Neural progenitor cell (in vitro differentiated cells): ENCODE measurements at regions not wholly inside any gene's neighbourhood (a gene's known extent, or its start where the extent isn't known, plus 50 kb on each side); places are given as distances from the start of the nearest gene placed in this dataset.

Source experiments
- DNase-seq: peaks from one replicate; pipeline ENCODE4 v3.0.0-alpha.2; 2016; ENCODE audit warnings: low spot score
- H2AFZ ChIP-seq: fragments of 200-600 bp; sonication (generic); replicated peaks from 2 replicates; pipeline ENCODE4 v1.6.1; 2016; ENCODE audit warnings: antibody characterized with exemption
- H3F3A ChIP-seq: fragments of 200-600 bp; sonication (generic); 2 replicates; pipeline ENCODE4 v1.6.1; 2016; ENCODE audit warnings: antibody characterized with exemption, low read depth
- H3K27ac ChIP-seq: fragments of 200-600 bp; sonication (generic); 2 replicates; pipeline ENCODE4 v1.5.1; 2016; ENCODE audit warnings: mild to moderate bottlenecking
- H3K27me3 ChIP-seq: fragments of 200-600 bp; sonication (generic); 2 replicates; pipeline ENCODE4 v1.6.1; 2016; ENCODE audit warnings: mild to moderate bottlenecking, moderate library complexity
- H3K36me3 ChIP-seq: fragments of 200-600 bp; sonication (generic); 2 replicates; pipeline ENCODE4 v1.5.1; 2016
- H3K4me1 ChIP-seq: fragments of 200-600 bp; sonication (generic); 2 replicates; pipeline ENCODE4 v1.6.1; 2016; ENCODE audit warnings: mixed run types
- H3K4me2 ChIP-seq: fragments of 200-600 bp; sonication (generic); 2 replicates; pipeline ENCODE4 v1.6.1; 2016
- H3K4me3 ChIP-seq: fragments of 200-600 bp; sonication (generic); 2 replicates; pipeline ENCODE4 v1.5.1; 2016
- H3K79me2 ChIP-seq: fragments of 200-600 bp; sonication (generic); 2 replicates; pipeline ENCODE4 v1.6.1; 2016; ENCODE audit warnings: low read depth
- H3K9ac ChIP-seq: fragments of 200-600 bp; sonication (generic); 2 replicates; pipeline ENCODE4 v1.6.1; 2016
- H3K9me3 ChIP-seq: fragments of 200-600 bp; sonication (generic); 2 replicates; pipeline ENCODE4 v1.5.1; 2016; ENCODE audit warnings: low read depth
- H4K20me1 ChIP-seq: fragments of 200-600 bp; sonication (generic); 2 replicates; pipeline ENCODE4 v1.6.1; 2016; ENCODE audit warnings: low read depth
- H3K27ac Mint-ChIP-seq: 3 replicates; pipeline ENCODE4 v1.8.0; 2021; ENCODE audit warnings: mixed read lengths
- H3K27me3 Mint-ChIP-seq: 2 replicates; pipeline ENCODE4 v1.8.0; 2022; ENCODE audit warnings: low read depth, mild to moderate bottlenecking, inconsistent platforms, moderate library complexity, mixed read lengths; ENCODE audit not compliant: insufficient read depth
- H3K36me3 Mint-ChIP-seq: 3 replicates; pipeline ENCODE4 v1.8.0; 2021; ENCODE audit warnings: mixed read lengths
- H3K4me1 Mint-ChIP-seq: 3 replicates; pipeline ENCODE4 v1.8.0; 2021; ENCODE audit warnings: mixed read lengths
- H3K4me3 Mint-ChIP-seq: 3 replicates; pipeline ENCODE4 v1.8.0; 2021; ENCODE audit warnings: mild to moderate bottlenecking, moderate library complexity, mixed read lengths
- H3K9me3 Mint-ChIP-seq: 3 replicates; pipeline ENCODE4 v1.8.0; 2020; ENCODE audit warnings: mixed read lengths
- EZH2 ChIP-seq: fragments of 200-600 bp; sonication (generic); IDR thresholded peaks from 2 replicates; pipeline ENCODE4 v1.6.1; 2017; ENCODE audit warnings: antibody characterized with exemption, mild to moderate bottlenecking, moderate library complexity
- EZH2phosphoT487 ChIP-seq: fragments of 200-600 bp; sonication (generic); IDR thresholded peaks from 2 replicates; pipeline ENCODE4 v1.6.1; 2017; ENCODE audit warnings: antibody characterized with exemption
- TF ChIP-seq, protein P1 (sequence below): fragments of 200-600 bp; sonication (generic); IDR thresholded peaks from 2 replicates; pipeline ENCODE4 v1.5.1; 2017; ENCODE audit warnings: antibody characterized with exemption, mild to moderate bottlenecking

DNA sequence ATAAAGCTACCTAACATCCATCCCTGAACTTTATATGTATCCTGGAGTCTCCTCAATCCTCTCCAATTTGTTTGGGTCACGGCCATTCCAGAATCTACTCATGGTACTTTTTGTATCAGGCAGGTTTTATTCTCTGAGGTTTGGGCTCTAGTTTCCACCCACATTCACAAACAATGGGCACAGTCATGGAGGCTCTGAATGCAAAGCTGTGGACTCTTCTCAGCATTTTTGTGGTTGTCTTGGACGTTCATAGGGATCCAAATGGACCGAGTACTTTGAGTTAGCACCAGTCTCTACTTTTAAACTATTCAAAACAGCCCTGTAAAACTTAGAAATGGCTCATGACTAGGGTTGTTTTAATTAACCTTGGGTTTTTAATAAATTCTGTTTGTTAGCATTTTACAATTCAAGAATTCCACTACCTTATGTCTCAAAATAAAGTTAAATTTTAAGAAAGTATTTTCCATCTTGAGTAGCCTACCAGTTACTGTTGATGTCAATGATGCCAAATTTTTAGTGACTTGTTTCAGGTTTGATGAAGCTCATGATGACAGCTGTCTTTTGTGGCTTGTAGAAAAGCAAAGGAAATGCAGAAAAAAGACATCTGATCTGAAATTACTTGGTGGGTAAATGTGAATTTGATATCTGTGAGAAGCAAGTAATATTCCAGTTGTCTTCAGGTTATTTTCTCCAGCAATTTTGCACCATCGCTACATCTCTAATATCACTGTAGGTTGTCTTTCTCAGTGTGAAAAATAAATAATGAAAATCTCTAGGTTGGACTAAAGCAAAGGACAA is 275.7 kb upstream of the THBS1 start:
- H3K27me3 ChIP-seq: no peaks in the 10 kb centered on the region
- peaks cover 13% of the 10 kb centered on the region for H3K4me1 Mint-ChIP-seq
- peaks cover 8% of the 10 kb centered on the region for H3K9me3 Mint-ChIP-seq
- peaks cover 4% of the 10 kb centered on the region for H3K27me3 Mint-ChIP-seq
- TF ChIP-seq EZH2: no peak
- TF ChIP-seq, protein P1, sequence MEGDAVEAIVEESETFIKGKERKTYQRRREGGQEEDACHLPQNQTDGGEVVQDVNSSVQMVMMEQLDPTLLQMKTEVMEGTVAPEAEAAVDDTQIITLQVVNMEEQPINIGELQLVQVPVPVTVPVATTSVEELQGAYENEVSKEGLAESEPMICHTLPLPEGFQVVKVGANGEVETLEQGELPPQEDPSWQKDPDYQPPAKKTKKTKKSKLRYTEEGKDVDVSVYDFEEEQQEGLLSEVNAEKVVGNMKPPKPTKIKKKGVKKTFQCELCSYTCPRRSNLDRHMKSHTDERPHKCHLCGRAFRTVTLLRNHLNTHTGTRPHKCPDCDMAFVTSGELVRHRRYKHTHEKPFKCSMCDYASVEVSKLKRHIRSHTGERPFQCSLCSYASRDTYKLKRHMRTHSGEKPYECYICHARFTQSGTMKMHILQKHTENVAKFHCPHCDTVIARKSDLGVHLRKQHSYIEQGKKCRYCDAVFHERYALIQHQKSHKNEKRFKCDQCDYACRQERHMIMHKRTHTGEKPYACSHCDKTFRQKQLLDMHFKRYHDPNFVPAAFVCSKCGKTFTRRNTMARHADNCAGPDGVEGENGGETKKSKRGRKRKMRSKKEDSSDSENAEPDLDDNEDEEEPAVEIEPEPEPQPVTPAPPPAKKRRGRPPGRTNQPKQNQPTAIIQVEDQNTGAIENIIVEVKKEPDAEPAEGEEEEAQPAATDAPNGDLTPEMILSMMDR: no peak
- TF ChIP-seq EZH2phosphoT487: no peak
- H2AFZ ChIP-seq: no peak overlapping the region
- H3K36me3 Mint-ChIP-seq: peaks cover 3% of the 10 kb centered on the region
- no peaks in the 10 kb centered on the region for H3K4me1 ChIP-seq
- H3K4me3 Mint-ChIP-seq: no peak overlapping the region
- H3K27ac Mint-ChIP-seq: no peak overlapping the region
- no peak overlapping the region for H3K27ac ChIP-seq
- no peak overlapping the region for H3K4me2 ChIP-seq
- no peak for DNase-seq
- peaks cover 6% of the 10 kb centered on the region for H3K9me3 ChIP-seq
- no peaks in the 10 kb centered on the region for H3F3A ChIP-seq
- peaks cover 9% of the 10 kb centered on the region for H3K36me3 ChIP-seq
- H3K79me2 ChIP-seq: no peaks in the 10 kb centered on the region
- H3K4me3 ChIP-seq: no peak overlapping the region
- no peak overlapping the region for H3K9ac ChIP-seq
- H4K20me1 ChIP-seq: no peaks in the 10 kb centered on the region

DNA sequence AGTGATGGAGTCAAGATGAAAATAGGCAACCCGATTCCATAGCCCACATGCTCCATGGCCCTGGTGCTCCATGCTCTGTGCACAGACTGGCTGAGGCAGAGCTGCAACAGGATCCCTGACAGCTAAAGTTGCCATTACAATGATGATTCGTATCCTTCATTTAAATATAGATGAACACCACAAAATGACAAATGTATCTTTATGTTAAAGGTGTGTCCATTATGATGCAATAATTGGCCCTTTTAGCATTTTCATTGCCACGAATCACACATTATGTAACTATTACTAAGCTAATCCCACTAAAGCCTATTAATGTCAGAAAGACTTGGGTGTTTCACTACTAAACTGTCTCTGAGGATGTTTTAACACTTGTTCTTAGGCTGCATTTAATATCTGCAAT is 270.2 kb upstream of the THBS1 start:
- Histone ChIP-seq H3K4me2 (no peak overlapping the region), H3K4me3 (no peak overlapping the region), H3K4me1 (no peaks in the 10 kb centered on the region), H3F3A (no peaks in the 10 kb centered on the region), H3K36me3 (peaks cover 9% of the 10 kb centered on the region), H4K20me1 (no peaks in the 10 kb centered on the region), H3K9me3 (peaks cover 6% of the 10 kb centered on the region), H3K27me3 (no peaks in the 10 kb centered on the region), H3K79me2 (no peaks in the 10 kb centered on the region), H3K9ac (no peak overlapping the region), H3K27ac (no peak overlapping the region), H2AFZ (no peak overlapping the region)
- Mint-ChIP-seq H3K4me1 (no peaks in the 10 kb centered on the region), H3K9me3 (peaks cover 8% of the 10 kb centered on the region), H3K27ac (no peak overlapping the region), H3K4me3 (no peak overlapping the region), H3K27me3 (peaks cover 8% of the 10 kb centered on the region), H3K36me3 (peaks cover 3% of the 10 kb centered on the region)
- DNase-seq: no peak
- TF ChIP-seq EZH2 (no peak), EZH2phosphoT487 (no peak)
- TF ChIP-seq, protein P1: no peak

DNA sequence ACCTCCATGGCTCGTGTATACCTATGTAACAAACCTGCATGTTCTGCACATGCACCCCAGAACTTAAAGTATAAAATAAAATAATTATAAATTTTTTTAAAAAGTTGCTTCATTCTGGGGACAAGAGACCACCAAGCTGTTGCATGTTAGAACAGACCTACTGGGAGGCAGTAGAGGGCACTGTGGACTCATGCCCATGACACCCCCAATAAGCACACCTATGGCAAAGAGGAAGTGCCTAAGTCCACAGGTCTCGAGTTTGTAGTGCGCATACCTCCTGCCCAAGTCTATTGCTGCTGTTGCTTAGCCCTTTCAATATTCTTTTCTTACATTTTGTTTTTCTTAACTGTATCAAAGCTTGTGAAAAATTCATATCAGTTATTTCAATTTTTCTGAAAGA is 267.9 kb upstream of the THBS1 start:
- H3K4me3 Mint-ChIP-seq: no peak overlapping the region
- no peaks in the 10 kb centered on the region for H3K4me1 Mint-ChIP-seq
- Histone ChIP-seq H3K9me3 (no peaks in the 10 kb centered on the region), H3K4me3 (no peak overlapping the region), H3K36me3 (no peaks in the 10 kb centered on the region), H3K9ac (no peak overlapping the region), H3K4me1 (no peaks in the 10 kb centered on the region), H3K79me2 (no peaks in the 10 kb centered on the region), H3K4me2 (no peak overlapping the region), H2AFZ (no peak overlapping the region), H3K27me3 (no peaks in the 10 kb centered on the region), H3K27ac (no peak overlapping the region), H3F3A (no peaks in the 10 kb centered on the region), H4K20me1 (no peaks in the 10 kb centered on the region)
- H3K27ac Mint-ChIP-seq: no peak overlapping the region
- TF ChIP-seq, protein P1: peak; percentile 41
- no peak for TF ChIP-seq EZH2phosphoT487
- peaks cover 6% of the 10 kb centered on the region for H3K27me3 Mint-ChIP-seq
- peak; percentile 35 for DNase-seq
- H3K9me3 Mint-ChIP-seq: no peaks in the 10 kb centered on the region
- H3K36me3 Mint-ChIP-seq: no peaks in the 10 kb centered on the region
